ENCODE measurements at regions not wholly inside any gene's neighbourhood (a gene's known extent, or its start where the extent isn't known, plus 50 kb on each side); places are given as distances from the start of the nearest gene placed in this dataset.

- no peak for TF ChIP-seq CTCF (conservative IDR thresholded peaks at IDR 0.05; ENCODE audit: low read depth, low read length)
- TF ChIP-seq EZH2 (IDR thresholded peaks at IDR 0.05; ENCODE audit: borderline replicate concordance, low read depth, low read length, poor library complexity, severe bottlenecking): no peak
Observed at GRCh38 chr6:81085431-81085790, 667.1 kb downstream of the TENT5A start.
